ENCODE measurements at regions not wholly inside any gene's neighbourhood (a gene's known extent, or its start where the extent isn't known, plus 50 kb on each side); places are given as distances from the start of the nearest gene placed in this dataset.

DNA sequence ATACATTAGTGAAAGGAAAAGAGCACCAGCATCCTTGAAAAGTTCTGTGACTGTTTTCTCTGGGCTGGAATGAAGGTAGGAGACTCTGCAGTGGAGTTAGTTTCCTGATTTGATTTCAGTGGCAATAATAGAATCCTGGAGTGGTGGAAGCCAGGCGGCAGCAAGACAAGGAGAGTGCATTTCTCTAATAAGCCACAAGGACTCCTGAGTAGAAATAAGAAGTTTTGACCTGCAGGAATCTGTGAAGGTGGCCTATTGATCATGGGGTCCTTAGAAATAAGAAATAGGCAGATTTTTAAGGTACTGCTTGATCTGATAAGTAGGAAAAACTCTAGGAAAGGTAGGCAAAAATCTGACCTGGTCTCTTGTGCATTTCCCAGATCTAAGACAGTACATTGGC is 68.4 kb upstream of the ELOVL5 start:
- Histone ChIP-seq H3K9me2 (no peaks in the 10 kb centered on the region), H3K4me2 (no peak overlapping the region), H3F3A (replicated peaks; ENCODE audit: insufficient read depth) (no peaks in the 10 kb centered on the region), H3K79me2 (ENCODE audit: insufficient read depth) (no peaks in the 10 kb centered on the region), H3K9ac (no peak overlapping the region), H3K27me3 (ENCODE audit: insufficient read depth) (no peaks in the 10 kb centered on the region; the same call in 1 of the 2 replicates), H2AFZ (ENCODE audit: low read depth) (no peak overlapping the region), H3K4me3 (ENCODE audit: low read depth in 2 of 2, low read length in 1 of 2) (no peak overlapping the region), H3K9me3 (no peaks in the 10 kb centered on the region), H3K36me3 (replicated peaks in 1 of 2; ENCODE audit: control insufficient read depth in 1 of 2, insufficient read depth in 2 of 2, low read length in 1 of 2) (no peaks in the 10 kb centered on the region), H3K4me1 (ENCODE audit: control insufficient read depth in 1 of 2, insufficient read depth in 2 of 2, low read depth in 1 of 2, low read length in 1 of 2) (no peaks in the 10 kb centered on the region), H3K27ac (ENCODE audit: low read depth in 2 of 2, low read length in 1 of 2) (no peak overlapping the region), H4K20me1 (ENCODE audit: insufficient read depth) (no peaks in the 10 kb centered on the region)
- no peak for DNase-seq
- ChIA-PET CTCF (interaction anchor here (1.3 kb wide), 1 partner anchor 19 kb away, joined by 4 read pairs; no protein-coding TSS in a partner anchor), POLR2A (no interaction called here)
- no peak for TF ChIP-seq SIN3A (IDR thresholded peaks at IDR 0.05; ENCODE audit: borderline replicate concordance, low read depth, low read length)
- TF ChIP-seq POLR2AphosphoS5 (IDR thresholded peaks at IDR 0.05; ENCODE audit: low read depth, low read length), result no peak
- TF ChIP-seq, protein P1, sequence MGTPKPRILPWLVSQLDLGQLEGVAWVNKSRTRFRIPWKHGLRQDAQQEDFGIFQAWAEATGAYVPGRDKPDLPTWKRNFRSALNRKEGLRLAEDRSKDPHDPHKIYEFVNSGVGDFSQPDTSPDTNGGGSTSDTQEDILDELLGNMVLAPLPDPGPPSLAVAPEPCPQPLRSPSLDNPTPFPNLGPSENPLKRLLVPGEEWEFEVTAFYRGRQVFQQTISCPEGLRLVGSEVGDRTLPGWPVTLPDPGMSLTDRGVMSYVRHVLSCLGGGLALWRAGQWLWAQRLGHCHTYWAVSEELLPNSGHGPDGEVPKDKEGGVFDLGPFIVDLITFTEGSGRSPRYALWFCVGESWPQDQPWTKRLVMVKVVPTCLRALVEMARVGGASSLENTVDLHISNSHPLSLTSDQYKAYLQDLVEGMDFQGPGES (IDR thresholded peaks at IDR 0.05; ENCODE audit: low read depth, low read length), result no peak
- no peak for TF ChIP-seq SMC3 (IDR thresholded peaks at IDR 0.05; ENCODE audit: low read depth, low read length)
- TF ChIP-seq, protein P2, sequence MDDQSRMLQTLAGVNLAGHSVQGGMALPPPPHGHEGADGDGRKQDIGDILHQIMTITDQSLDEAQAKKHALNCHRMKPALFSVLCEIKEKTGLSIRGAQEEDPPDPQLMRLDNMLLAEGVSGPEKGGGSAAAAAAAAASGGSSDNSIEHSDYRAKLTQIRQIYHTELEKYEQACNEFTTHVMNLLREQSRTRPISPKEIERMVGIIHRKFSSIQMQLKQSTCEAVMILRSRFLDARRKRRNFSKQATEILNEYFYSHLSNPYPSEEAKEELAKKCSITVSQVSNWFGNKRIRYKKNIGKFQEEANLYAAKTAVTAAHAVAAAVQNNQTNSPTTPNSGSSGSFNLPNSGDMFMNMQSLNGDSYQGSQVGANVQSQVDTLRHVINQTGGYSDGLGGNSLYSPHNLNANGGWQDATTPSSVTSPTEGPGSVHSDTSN (IDR thresholded peaks at IDR 0.05), result no peak
- no peak for TF ChIP-seq MXI1 (IDR thresholded peaks at IDR 0.05; ENCODE audit: low read depth, low read length)
- TF ChIP-seq USF1 (IDR thresholded peaks at IDR 0.05; ENCODE audit: borderline replicate concordance, low read depth), result no peak
- no peak for TF ChIP-seq EP300 (IDR thresholded peaks at IDR 0.05; ENCODE audit: borderline replicate concordance in 1 of 2, low read depth in 1 of 2, low read length in 1 of 2)
- TF ChIP-seq TCF12 (IDR thresholded peaks at IDR 0.05), result no peak
- TF ChIP-seq JUND (IDR thresholded peaks at IDR 0.05), result no peak
- TF ChIP-seq YY1 (IDR thresholded peaks at IDR 0.05; ENCODE audit: low read depth), result no peak
- TF ChIP-seq FOXJ3 (CRISPR knock-in tag; IDR thresholded peaks at IDR 0.05), result no peak
- TF ChIP-seq, protein P3, sequence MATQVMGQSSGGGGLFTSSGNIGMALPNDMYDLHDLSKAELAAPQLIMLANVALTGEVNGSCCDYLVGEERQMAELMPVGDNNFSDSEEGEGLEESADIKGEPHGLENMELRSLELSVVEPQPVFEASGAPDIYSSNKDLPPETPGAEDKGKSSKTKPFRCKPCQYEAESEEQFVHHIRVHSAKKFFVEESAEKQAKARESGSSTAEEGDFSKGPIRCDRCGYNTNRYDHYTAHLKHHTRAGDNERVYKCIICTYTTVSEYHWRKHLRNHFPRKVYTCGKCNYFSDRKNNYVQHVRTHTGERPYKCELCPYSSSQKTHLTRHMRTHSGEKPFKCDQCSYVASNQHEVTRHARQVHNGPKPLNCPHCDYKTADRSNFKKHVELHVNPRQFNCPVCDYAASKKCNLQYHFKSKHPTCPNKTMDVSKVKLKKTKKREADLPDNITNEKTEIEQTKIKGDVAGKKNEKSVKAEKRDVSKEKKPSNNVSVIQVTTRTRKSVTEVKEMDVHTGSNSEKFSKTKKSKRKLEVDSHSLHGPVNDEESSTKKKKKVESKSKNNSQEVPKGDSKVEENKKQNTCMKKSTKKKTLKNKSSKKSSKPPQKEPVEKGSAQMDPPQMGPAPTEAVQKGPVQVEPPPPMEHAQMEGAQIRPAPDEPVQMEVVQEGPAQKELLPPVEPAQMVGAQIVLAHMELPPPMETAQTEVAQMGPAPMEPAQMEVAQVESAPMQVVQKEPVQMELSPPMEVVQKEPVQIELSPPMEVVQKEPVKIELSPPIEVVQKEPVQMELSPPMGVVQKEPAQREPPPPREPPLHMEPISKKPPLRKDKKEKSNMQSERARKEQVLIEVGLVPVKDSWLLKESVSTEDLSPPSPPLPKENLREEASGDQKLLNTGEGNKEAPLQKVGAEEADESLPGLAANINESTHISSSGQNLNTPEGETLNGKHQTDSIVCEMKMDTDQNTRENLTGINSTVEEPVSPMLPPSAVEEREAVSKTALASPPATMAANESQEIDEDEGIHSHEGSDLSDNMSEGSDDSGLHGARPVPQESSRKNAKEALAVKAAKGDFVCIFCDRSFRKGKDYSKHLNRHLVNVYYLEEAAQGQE (IDR thresholded peaks at IDR 0.05; ENCODE audit: low read depth, low read length), result no peak
- TF ChIP-seq TEAD4 (IDR thresholded peaks at IDR 0.05; ENCODE audit: borderline replicate concordance, insufficient read depth), result no peak
- no peak for TF ChIP-seq FOSL2 (IDR thresholded peaks at IDR 0.05; ENCODE audit: borderline replicate concordance, low read depth)
- TF ChIP-seq NFIC (IDR thresholded peaks at IDR 0.05; ENCODE audit: borderline replicate concordance), result no peak
- 19% methylated on average over 1 of the region's 1 CpG for WGBS (ENCODE audit: low lambda C conversion rate)
